ENCODE measurements at regions not wholly inside any gene's neighbourhood (a gene's known extent, or its start where the extent isn't known, plus 50 kb on each side); places are given as distances from the start of the nearest gene placed in this dataset.
"Not testable (repeated sequence)": the region's sequence is repeated elsewhere in the genome, so short reads cannot be mapped to it uniquely, and the experiment has no call there.

GRCh38 chr6:27668442-27669294, 195.8 kb upstream of the ZNF184 start:
- H3K4me3 ChIP-seq: no peak overlapping the region
- H3K27me3 ChIP-seq (ENCODE audit: low read depth): peaks cover 87% of the 10 kb centered on the region
- H3K4me1 ChIP-seq: no peaks in the 10 kb centered on the region
- H3K36me3 ChIP-seq: no peaks in the 10 kb centered on the region
- ATAC-seq (peak in 1 of 2 donors; percentile 64), DNase-seq (no peak)
- H3K9me3 ChIP-seq: no peaks in the 10 kb centered on the region
- TF ChIP-seq CTCF (IDR thresholded peaks at IDR 0.05): no peak
- intact Hi-C loops (cut with DNase I): no loop called here
- no peak overlapping the region for H3K27ac ChIP-seq

GRCh38 chr6:27667657-27668441, 194.9 kb upstream of the ZNF184 start:
- H3K9me3 ChIP-seq: no peaks in the 10 kb centered on the region
- no peak for TF ChIP-seq CTCF (IDR thresholded peaks at IDR 0.05)
- intact Hi-C loops (cut with DNase I): no loop called here
- no peaks in the 10 kb centered on the region for H3K4me1 ChIP-seq
- H3K27me3 ChIP-seq (ENCODE audit: low read depth): peaks cover 79% of the 10 kb centered on the region
- no peak overlapping the region for H3K27ac ChIP-seq
- ATAC-seq: no peak
- no peak for DNase-seq
- H3K4me3 ChIP-seq: no peak overlapping the region
- no peaks in the 10 kb centered on the region for H3K36me3 ChIP-seq

GRCh38 chr6:27667016-27667656, 194.2 kb upstream of the ZNF184 start:
- TF ChIP-seq CTCF (IDR thresholded peaks at IDR 0.05): no peak
- ATAC-seq: no peak
- H3K27me3 ChIP-seq (ENCODE audit: low read depth): peaks cover 73% of the 10 kb centered on the region
- H3K36me3 ChIP-seq: no peaks in the 10 kb centered on the region
- H3K9me3 ChIP-seq: no peaks in the 10 kb centered on the region
- no peak overlapping the region for H3K4me3 ChIP-seq
- no peaks in the 10 kb centered on the region for H3K4me1 ChIP-seq
- H3K27ac ChIP-seq: no peak overlapping the region
- DNase-seq: no peak
- intact Hi-C loops (cut with DNase I): no loop called here

- Histone ChIP-seq H3K4me3 (no peak overlapping the region), H3K27ac (no peak overlapping the region), H3K36me3 (no peaks in the 10 kb centered on the region), H3K9me3 (no peaks in the 10 kb centered on the region), H3K4me1 (no peaks in the 10 kb centered on the region), H3K27me3 (ENCODE audit: low read depth) (peaks cover 42% of the 10 kb centered on the region)
- ATAC-seq (no peak), DNase-seq (no peak)
- intact Hi-C loops (cut with DNase I): no loop called here
- TF ChIP-seq CTCF (IDR thresholded peaks at IDR 0.05): no peak
Observed at GRCh38 chr6:27662769-27663168, 189.9 kb upstream of the ZNF184 start.

GRCh38 chr6:27662212-27662611, 189.3 kb upstream of the ZNF184 start:
- H3K4me3 ChIP-seq; DNase-seq; intact Hi-C loops (cut with DNase I); ATAC-seq; H3K36me3 ChIP-seq; H3K4me1 ChIP-seq; H3K27ac ChIP-seq; H3K9me3 ChIP-seq: not testable (repeated sequence)
- H3K27me3 ChIP-seq (ENCODE audit: low read depth): peaks cover 36% of the 10 kb centered on the region

- intact Hi-C loops (cut with DNase I); H3K36me3 ChIP-seq; DNase-seq; H3K4me1 ChIP-seq; ATAC-seq; H3K27ac ChIP-seq; H3K4me3 ChIP-seq; H3K9me3 ChIP-seq: not testable (repeated sequence)
- H3K27me3 ChIP-seq (ENCODE audit: low read depth): peaks cover 56% of the 10 kb centered on the region
Observed at GRCh38 chr6:27653143-27653825, 180.4 kb upstream of the ZNF184 start.
